22Rv1 (cell line): ENCODE measurements at regions not wholly inside any gene's neighbourhood (a gene's known extent, or its start where the extent isn't known, plus 50 kb on each side); places are given as distances from the start of the nearest gene placed in this dataset.

Experiments used
- ZFX ChIP-seq: fragments of 450-650 bp; IDR thresholded peaks from 2 replicates; pipeline ENCODE4 v1.6.1; 2017; ENCODE audit warnings: antibody characterized with exemption, borderline replicate concordance
- TF ChIP-seq, protein P1 (sequence below): fragments of 450-650 bp; IDR thresholded peaks from 2 replicates; pipeline ENCODE4 v1.5.1; 2017; ENCODE audit warnings: mild to moderate bottlenecking

DNA sequence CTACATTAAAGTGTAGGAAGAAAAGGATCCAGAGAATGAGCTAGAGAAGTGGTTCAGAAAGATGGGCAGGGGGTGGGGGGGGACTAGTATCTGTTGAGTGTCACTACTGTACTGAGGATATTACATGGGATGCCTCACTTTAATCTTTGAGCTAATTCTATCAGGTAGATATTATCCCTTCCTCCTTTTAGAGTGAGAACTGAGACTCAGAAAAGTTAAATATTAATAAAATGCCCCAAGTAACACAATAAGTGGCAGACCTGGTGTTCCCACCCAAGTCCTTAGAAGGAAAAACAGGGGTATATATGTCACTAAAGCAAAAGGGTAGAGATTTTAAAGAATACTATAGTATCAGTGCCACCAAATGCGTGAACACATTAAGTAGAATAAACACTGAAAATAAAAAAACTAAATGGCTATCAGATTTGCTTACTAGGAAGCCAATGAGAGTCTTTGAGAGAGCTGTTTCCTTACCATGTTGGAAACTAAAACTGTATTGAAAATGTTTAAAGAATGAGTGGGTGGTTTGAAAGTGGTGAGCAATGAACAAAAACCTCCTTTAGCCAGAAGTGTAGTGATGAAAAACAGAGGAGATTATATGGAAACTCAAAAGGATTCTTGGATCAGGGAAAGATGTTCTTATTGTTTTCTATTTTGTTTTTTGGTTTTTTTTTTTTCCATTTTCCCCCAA is 230.8 kb downstream of the BARHL2 start:
- TF ChIP-seq, protein P1, sequence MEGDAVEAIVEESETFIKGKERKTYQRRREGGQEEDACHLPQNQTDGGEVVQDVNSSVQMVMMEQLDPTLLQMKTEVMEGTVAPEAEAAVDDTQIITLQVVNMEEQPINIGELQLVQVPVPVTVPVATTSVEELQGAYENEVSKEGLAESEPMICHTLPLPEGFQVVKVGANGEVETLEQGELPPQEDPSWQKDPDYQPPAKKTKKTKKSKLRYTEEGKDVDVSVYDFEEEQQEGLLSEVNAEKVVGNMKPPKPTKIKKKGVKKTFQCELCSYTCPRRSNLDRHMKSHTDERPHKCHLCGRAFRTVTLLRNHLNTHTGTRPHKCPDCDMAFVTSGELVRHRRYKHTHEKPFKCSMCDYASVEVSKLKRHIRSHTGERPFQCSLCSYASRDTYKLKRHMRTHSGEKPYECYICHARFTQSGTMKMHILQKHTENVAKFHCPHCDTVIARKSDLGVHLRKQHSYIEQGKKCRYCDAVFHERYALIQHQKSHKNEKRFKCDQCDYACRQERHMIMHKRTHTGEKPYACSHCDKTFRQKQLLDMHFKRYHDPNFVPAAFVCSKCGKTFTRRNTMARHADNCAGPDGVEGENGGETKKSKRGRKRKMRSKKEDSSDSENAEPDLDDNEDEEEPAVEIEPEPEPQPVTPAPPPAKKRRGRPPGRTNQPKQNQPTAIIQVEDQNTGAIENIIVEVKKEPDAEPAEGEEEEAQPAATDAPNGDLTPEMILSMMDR: no peak
- no peak for TF ChIP-seq ZFX
